HG03039 (cell line): ENCODE measurements at regions not wholly inside any gene's neighbourhood (a gene's known extent, or its start where the extent isn't known, plus 50 kb on each side); places are given as distances from the start of the nearest gene placed in this dataset.
"Not testable (repeated sequence)": the region's sequence is repeated elsewhere in the genome, so short reads cannot be mapped to it uniquely, and the experiment has no call there.

Source experiments
- ATAC-seq: cut with Tn5 transposase; IDR thresholded peaks from one replicate; pipeline ENCODE4 v1.9.1; 2021; ENCODE audit warnings: mild to moderate bottlenecking, moderate library complexity; ENCODE audit not compliant: unreplicated experiment

GRCh38 chr6:16041327-16041726 is 87.6 kb upstream of the MYLIP start:
- no peak for ATAC-seq

DNA sequence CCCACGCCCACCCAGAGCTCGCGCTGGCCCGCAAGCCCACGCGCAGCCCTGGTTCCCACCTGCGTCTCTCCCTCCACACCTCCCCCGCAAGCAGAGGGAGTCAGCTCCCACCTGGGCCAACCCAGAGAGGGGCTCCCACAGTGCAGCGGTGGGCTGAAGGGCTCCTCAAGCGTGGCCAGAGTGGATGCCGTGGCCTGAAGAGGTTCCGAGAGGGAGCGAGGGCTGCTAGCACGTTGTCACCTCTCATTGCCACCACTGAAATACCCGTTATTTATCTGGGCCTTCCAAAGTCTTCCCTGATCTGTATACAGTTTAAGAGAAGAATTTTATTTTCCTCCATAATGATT is 88.3 kb upstream of the MYLIP start:
- ATAC-seq = no peak

DNA sequence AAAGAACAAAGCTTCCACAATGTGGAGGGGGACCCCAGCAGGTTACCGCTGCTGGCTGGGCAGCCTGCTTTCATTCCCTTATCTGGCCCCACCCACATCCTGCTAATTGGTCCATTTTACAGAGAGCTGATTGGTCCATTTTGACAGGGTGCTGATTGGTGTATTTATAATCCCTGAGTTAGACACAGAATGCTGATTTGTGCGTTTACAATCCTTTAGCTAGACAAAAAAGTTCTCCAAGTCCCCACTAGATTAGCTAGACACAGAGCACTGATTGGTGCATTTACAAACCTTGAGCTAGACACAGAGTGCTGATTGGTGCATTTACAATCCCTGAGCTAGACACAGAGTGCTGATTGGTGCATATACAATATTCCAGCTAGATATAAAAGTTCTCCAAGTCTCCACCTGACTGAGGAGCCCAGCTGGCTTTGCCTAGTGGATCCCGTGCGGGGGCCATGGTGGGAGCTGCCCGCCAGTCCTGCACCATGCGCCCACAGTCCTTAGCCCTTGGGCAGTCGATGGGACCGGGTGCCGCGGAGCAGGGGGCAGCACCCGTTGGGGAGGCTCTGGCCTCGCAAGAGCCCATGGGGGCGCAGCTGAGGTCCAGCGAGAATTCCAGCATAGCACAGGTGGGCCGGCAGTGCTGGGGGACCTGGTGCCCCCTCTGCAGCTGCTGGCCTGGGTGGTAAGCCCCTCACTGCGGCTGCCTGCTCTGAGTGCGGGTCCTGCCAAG is 88.8 kb upstream of the MYLIP start:
- not testable (repeated sequence) for ATAC-seq

GRCh38 chr6:16038938-16039337 is 89.9 kb upstream of the MYLIP start:
- no peak for ATAC-seq

DNA sequence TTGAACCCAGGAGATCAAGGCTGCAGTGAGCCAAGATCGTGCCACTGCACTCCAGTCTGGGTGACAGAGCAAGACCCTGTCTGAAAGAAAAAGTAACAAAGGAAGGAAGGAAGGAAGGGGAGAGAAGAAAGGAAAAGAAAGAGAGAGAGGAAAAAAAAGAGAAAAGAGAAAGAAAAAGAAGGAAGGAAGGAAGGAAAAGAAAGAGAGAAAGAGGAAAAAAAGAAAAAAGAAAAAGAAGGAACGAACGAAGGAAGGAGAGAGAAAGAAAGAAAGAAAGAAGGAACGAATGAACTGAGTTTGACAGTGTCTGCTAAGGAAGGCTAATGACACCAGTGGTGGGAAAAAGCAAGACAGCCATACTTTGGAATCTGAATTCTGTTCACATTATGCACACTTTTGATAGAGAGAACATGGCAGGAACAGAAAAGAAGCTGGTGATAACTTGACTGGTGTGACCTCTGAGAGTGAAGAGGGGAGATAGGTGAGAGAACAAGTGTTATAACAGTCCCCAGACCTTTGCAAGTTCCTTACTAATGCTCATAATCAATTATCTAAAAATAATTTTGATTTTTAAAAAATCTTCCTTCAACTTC is 93.3 kb upstream of the MYLIP start:
- no peak for ATAC-seq

DNA sequence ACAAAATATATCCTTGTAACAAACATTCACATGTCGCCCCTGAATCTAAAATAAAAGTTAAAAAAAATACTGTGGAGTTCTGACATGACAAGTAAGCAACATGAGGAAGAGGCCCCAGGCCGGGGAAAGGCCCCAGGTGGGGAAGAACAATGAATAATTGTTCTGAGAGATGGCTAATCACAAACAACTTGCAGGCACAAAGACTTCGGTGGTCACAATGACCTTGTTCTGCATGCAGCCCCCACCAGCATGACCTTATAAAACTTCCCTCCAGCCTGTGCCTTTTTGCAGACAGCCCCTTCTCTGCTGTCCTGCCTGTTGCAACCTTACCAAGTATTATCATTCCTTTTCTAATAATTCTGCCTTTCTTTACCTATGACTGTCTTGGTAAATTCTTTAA is 95.7 kb upstream of the MYLIP start:
- no peak for ATAC-seq

DNA sequence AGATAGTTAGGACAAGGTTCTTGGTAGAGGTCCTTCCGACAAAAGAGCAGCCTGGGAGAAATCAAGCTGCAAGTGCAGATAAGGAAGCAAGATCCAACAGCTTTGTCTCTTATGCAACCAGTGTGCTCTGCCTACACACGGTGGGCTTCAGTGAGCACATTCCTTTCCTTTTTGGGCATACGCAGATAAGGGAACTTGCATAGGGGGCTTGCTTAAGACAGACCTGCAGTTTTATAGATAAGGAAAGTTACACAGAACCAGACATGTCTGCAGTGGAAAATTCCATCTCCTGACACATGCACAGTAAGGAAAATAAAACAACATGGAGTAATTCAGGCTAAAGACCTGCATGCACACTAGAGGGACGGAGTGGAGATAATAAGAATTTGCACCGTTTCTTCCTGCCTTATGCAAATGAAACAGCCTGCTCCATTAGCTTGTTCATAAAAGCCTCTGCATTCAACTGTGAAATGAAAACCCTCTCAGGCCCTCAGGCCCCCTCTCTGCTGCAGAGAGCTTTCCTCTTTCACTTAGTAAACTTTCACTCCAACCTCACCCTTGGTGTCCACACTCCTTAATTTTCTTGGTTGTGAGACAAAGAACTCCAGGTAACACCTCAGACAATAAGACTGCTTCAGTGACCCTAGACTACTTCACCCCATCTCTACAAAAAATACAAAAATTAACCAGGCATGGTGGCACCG is 97.5 kb upstream of the MYLIP start:
- no peak for ATAC-seq

GRCh38 chr6:16028966-16029365 is 99.9 kb upstream of the MYLIP start:
- no peak for ATAC-seq

- no peak for ATAC-seq
These were observed 108.6 kb upstream of the MYLIP start for GRCh38 chr6:16020259-16020658.

DNA sequence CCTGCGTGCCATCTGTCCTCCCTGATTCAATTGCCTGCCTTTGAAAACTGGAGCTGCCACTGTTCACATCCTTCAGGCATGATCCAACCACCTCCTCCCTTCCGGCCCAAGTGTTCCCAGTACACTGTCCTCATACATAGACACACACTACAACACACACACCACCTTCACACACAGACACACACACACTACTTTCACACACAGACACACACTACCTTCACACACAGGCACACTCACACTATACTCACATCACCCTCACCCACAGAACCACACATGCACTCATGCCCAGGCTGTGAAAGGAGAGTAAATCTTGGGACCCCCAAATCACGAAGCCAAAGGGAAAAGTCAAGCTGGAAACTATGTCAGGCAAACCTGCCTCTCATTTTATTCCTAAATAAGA is 109.4 kb upstream of the MYLIP start:
- no peak for ATAC-seq

- no peak for ATAC-seq
These were observed 110.3 kb upstream of the MYLIP start for GRCh38 chr6:16018626-16019025.

GRCh38 chr6:16014325-16014724 is 114.6 kb upstream of the MYLIP start:
- not testable (repeated sequence) for ATAC-seq

DNA sequence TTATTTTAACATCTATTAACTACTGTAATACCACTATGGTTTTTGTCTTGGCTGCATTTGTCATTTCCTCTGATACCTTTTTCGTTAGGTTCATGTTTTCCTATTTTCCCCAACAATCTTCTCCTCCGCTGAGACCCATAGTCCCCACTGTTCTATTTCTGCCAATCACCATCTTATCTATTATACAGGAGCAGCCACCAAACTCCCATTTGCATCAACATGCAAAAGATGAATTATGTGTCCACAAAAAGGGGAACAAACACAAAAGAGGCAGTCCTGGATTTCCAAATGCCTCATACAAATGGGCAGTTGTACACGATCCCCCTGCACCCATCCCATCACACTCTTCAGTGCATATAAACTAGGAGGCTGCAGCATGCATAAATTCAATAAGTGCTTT is 121.7 kb upstream of the MYLIP start:
- ATAC-seq = no peak

GRCh38 chr6:16006681-16007080 is 122.2 kb upstream of the MYLIP start:
- no peak for ATAC-seq

- ATAC-seq = no peak
These were observed 123.8 kb upstream of the MYLIP start for GRCh38 chr6:16004934-16005679.

- no peak for ATAC-seq
These were observed 125.7 kb upstream of the MYLIP start for GRCh38 chr6:16003197-16003491.

GRCh38 chr6:16002332-16003196 is 126.3 kb upstream of the MYLIP start:
- ATAC-seq = no peak

DNA sequence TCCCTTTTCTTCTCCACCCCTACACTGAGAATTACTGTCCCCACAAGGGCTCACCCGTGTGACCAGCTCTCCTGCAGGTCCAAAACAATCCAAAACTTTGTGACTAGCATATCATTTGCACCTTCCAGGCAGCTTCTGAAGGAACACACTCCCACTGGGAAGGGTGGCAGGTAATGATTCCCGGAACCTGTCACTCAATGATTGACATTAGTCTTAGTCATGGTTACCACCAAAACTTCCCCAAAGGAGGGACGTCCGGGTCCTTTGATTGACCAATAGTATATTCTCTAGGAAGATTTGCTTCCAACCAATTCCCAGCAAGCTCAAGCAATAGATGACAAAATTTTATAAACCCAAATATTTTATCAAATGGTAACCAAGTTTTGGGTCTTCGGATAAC is 127.7 kb upstream of the MYLIP start:
- no peak for ATAC-seq

DNA sequence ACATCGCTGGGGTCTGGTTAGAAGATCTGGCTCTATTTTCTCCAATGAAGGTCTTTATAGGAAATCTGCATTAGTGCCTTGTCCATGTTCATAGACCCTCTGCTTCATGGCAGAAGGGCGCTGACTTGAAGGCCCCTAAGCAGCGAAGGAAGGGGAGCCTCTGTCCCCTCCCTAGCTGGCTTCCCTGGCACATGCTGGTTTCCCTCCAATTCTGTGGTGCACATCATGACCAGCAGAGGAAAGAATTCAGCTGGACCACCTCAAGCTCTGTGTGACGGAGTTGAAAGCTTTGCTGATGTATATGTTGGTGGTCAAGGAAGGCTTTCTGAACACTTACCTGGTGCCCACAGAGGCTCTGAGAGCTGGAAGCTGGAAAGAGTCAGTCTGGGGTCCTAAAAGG is 129.7 kb upstream of the MYLIP start:
- no peak for ATAC-seq

DNA sequence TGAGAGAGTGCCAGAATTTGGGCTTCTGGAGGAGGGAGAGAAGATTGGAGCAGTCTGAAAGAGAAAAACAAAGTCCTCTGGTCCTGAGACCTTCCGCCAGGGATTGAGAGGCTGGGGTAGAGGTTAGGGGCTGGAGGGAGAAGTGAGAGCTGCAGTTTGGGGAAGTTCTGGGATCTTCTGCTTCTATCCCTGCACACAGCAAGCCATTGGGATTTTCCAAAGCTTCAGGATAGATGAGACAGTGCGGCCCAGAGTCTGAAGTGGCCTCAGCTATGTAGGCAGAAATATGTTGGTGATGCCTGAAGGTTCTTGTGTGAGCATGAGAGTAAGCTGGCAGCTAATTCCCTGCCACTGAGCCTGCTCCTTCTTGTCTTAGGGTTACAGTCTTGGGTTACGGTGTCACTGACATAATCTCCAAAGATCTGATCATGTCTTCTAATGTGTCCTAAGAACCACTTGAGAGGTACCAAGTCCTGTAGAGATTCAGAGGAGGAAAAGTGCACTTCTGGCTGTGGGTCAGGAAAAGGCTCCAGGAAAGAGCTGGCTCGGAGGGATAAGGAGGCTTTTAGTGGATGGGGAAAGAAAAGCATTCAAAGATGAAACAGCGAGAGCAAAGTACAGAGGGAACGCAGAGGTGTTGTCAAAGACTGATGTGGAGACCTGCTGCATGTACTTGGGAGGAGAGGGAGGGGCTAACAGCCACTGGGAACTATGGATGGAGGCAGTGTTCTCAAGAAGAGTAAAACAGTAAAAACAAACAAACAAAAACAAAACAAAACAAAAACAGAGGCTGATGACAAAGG is 131.1 kb upstream of the MYLIP start:
- no peak for ATAC-seq
